GM23338 (cell line): ENCODE measurements at regions not wholly inside any gene's neighbourhood (a gene's known extent, or its start where the extent isn't known, plus 50 kb on each side); places are given as distances from the start of the nearest gene placed in this dataset.

Experiments used
- ATAC-seq: fragments of 200-7000 bp; cut with Tn5 transposase; 3 replicates; pipeline ENCODE4 v1.9.1; 2020
- DNase-seq: peaks from one replicate; pipeline ENCODE4 v3.0.0-alpha.2; 2015; ENCODE audit warnings: low spot score
- H2AFZ ChIP-seq: fragments of 200-600 bp; sonication (generic); 2 replicates; pipeline ENCODE4 v1.8.0; 2016; ENCODE audit warnings: antibody characterized with exemption, mild to moderate bottlenecking, moderate library complexity
- H3F3A ChIP-seq: fragments of 200-600 bp; sonication (generic); replicated peaks from 2 replicates; pipeline ENCODE4 v1.8.0; 2017; ENCODE audit warnings: antibody characterized with exemption, mixed run types, low read depth
- H3K27ac ChIP-seq: fragments of 200-600 bp; sonication (generic); 2 replicates; pipeline ENCODE4 v1.6.1; 2016; ENCODE audit warnings: low read depth
- H3K27me3 ChIP-seq: fragments of 200-600 bp; sonication (generic); 2 replicates; pipeline ENCODE4 v1.8.0; 2016; ENCODE audit warnings: mild to moderate bottlenecking, mixed run types, moderate library complexity; ENCODE audit not compliant: insufficient read depth
- H3K36me3 ChIP-seq: fragments of 200-600 bp; sonication (generic); 2 replicates; pipeline ENCODE4 v1.8.0; 2016; ENCODE audit warnings: mild to moderate bottlenecking; ENCODE audit not compliant: insufficient read depth
- H3K4me1 ChIP-seq: fragments of 200-600 bp; sonication (generic); 2 replicates; pipeline ENCODE4 v1.8.0; 2016; ENCODE audit warnings: mild to moderate bottlenecking, moderate library complexity; ENCODE audit not compliant: insufficient read depth
- H3K4me2 ChIP-seq: fragments of 200-600 bp; sonication (generic); 2 replicates; pipeline ENCODE4 v1.7.1; 2017; ENCODE audit warnings: mixed run types
- H3K4me3 ChIP-seq: fragments of 200-600 bp; sonication (generic); 2 replicates; pipeline ENCODE4 v1.6.1; 2016; ENCODE audit warnings: mixed run types
- H3K79me2 ChIP-seq: fragments of 200-600 bp; sonication (generic); replicated peaks from 2 replicates; pipeline ENCODE4 v1.8.0; 2017; ENCODE audit warnings: mild to moderate bottlenecking; ENCODE audit not compliant: insufficient read depth
- H3K9me2 ChIP-seq: fragments of 200-600 bp; sonication (generic); 2 replicates; pipeline ENCODE4 v1.8.0; 2017; ENCODE audit not compliant: insufficient read depth
- H4K20me1 ChIP-seq: fragments of 200-600 bp; sonication (generic); replicated peaks from 2 replicates; pipeline ENCODE4 v1.8.0; 2017; ENCODE audit warnings: mild to moderate bottlenecking; ENCODE audit not compliant: insufficient read depth
- H3K27ac Mint-ChIP-seq: 2 replicates; pipeline ENCODE4 v1.8.0; 2020; ENCODE audit warnings: inconsistent platforms, mild to moderate bottlenecking, moderate library complexity, mixed read lengths
- H3K27me3 Mint-ChIP-seq: 3 replicates; pipeline ENCODE4 v1.8.0; 2022; ENCODE audit warnings: low read depth, mild to moderate bottlenecking, moderate library complexity, mixed read lengths, inconsistent platforms; ENCODE audit not compliant: insufficient read depth, poor library complexity
- H3K36me3 Mint-ChIP-seq: 3 replicates; pipeline ENCODE4 v1.8.0; 2021; ENCODE audit warnings: low read depth, mild to moderate bottlenecking, inconsistent platforms, moderate library complexity, mixed read lengths
- H3K4me1 Mint-ChIP-seq: 3 replicates; pipeline ENCODE4 v1.8.0; 2020; ENCODE audit warnings: mild to moderate bottlenecking, inconsistent platforms, mixed read lengths
- H3K4me3 Mint-ChIP-seq: 3 replicates; pipeline ENCODE4 v1.8.0; 2021; ENCODE audit warnings: moderate library complexity, mild to moderate bottlenecking, inconsistent platforms, mixed read lengths
- H3K9me3 Mint-ChIP-seq: 3 replicates; pipeline ENCODE4 v1.8.0; 2020; ENCODE audit warnings: moderate library complexity, mild to moderate bottlenecking, inconsistent platforms, mixed read lengths
- CREB1 ChIP-seq: fragments of 250-450 bp; sonication (Bioruptor Pico); IDR thresholded peaks from 2 replicates; pipeline ENCODE4 v1.5.0; 2020; ENCODE audit warnings: low read depth, mild to moderate bottlenecking, moderate library complexity
- CTCF ChIP-seq, 2 experiments: fragments of 200-600 bp in 1 of 2; sonication (generic) in 1 of 2; conservative IDR thresholded peaks; 2 replicates each; pipeline versions ENCODE4 v1.5.1 to v1.6.1; 2016 to 2017; ENCODE audit warnings: antibody characterized with exemption in 2 of 2, low read depth in 2 of 2, mild to moderate bottlenecking in 2 of 2, moderate library complexity in 1 of 2
- ETS1 ChIP-seq: IDR thresholded peaks from 2 replicates; pipeline ENCODE4 v1.6.1; 2016; ENCODE audit warnings: antibody characterized with exemption
- EZH2 ChIP-seq: fragments of 200-600 bp; sonication (generic); IDR thresholded peaks from one replicate; pipeline ENCODE4 v1.8.0; 2017; ENCODE audit warnings: antibody characterized with exemption, mild to moderate bottlenecking, low read depth; ENCODE audit not compliant: unreplicated experiment
- EZH2phosphoT487 ChIP-seq: fragments of 200-600 bp; sonication (generic); IDR thresholded peaks from one replicate; pipeline ENCODE4 v1.8.1; 2018; ENCODE audit warnings: antibody characterized with exemption; ENCODE audit not compliant: unreplicated experiment
- JUNB ChIP-seq: IDR thresholded peaks from one replicate; pipeline ENCODE4 v1.6.1; 2016; ENCODE audit warnings: antibody characterized with exemption; ENCODE audit not compliant: unreplicated experiment
- NANOG ChIP-seq: IDR thresholded peaks from 2 replicates; pipeline ENCODE4 v1.6.1; 2016; ENCODE audit warnings: antibody characterized with exemption, borderline replicate concordance
- POLR2AphosphoS5 ChIP-seq: IDR thresholded peaks from 2 replicates; pipeline ENCODE4 v1.6.1; 2016; ENCODE audit warnings: antibody characterized with exemption, low read depth
- REST ChIP-seq: IDR thresholded peaks from one replicate; pipeline ENCODE4 v1.6.1; 2018; ENCODE audit warnings: antibody characterized with exemption; ENCODE audit not compliant: unreplicated experiment
- STAT1 ChIP-seq: IDR thresholded peaks from one replicate; pipeline ENCODE4 v1.6.1; 2016; ENCODE audit warnings: antibody characterized with exemption; ENCODE audit not compliant: unreplicated experiment
- ZNF114 ChIP-seq: fragments of 250-450 bp; sonication (Bioruptor Pico); IDR thresholded peaks from 2 replicates; pipeline ENCODE4 v1.5.0; 2020; ENCODE audit warnings: mild to moderate bottlenecking, moderate library complexity
- ZNF331 ChIP-seq: fragments of 250-450 bp; sonication (Bioruptor Pico); IDR thresholded peaks from 2 replicates; pipeline ENCODE4 v1.5.0; 2020; ENCODE audit warnings: low read depth, mild to moderate bottlenecking, moderate library complexity
- ZNF462 ChIP-seq: fragments of 250-450 bp; sonication (Bioruptor Pico); IDR thresholded peaks from 2 replicates; pipeline ENCODE4 v1.5.0; 2020; ENCODE audit warnings: mild to moderate bottlenecking, moderate library complexity

- Histone ChIP-seq H3K79me2 (no peaks in the 10 kb centered on the region), H3K27me3 (no peaks in the 10 kb centered on the region), H3K4me2 (no peak overlapping the region), H2AFZ (no peak overlapping the region), H3F3A (no peaks in the 10 kb centered on the region), H3K27ac (no peak overlapping the region), H3K9me2 (no peaks in the 10 kb centered on the region), H4K20me1 (no peaks in the 10 kb centered on the region), H3K4me3 (no peak overlapping the region), H3K4me1 (no peaks in the 10 kb centered on the region), H3K36me3 (no peaks in the 10 kb centered on the region)
- DNase-seq (no peak), ATAC-seq (no peak)
- TF ChIP-seq JUNB = no peak
- no peak for TF ChIP-seq ETS1
- no peak for TF ChIP-seq NANOG
- TF ChIP-seq EZH2phosphoT487 = no peak
- no peak for TF ChIP-seq CTCF (conservative IDR thresholded peaks at IDR 0.05; ENCODE audit: low read depth in 2 of 2)
- no peak for TF ChIP-seq REST
- TF ChIP-seq ZNF462 = no peak
- no peak for TF ChIP-seq CREB1 (CRISPR knock-in tag)
- TF ChIP-seq STAT1 = no peak
- no peak for TF ChIP-seq ZNF114
- no peak for TF ChIP-seq ZNF331 (CRISPR knock-in tag)
- TF ChIP-seq POLR2AphosphoS5 = no peak
- no peak for TF ChIP-seq EZH2
- Mint-ChIP-seq H3K4me1 (no peaks in the 10 kb centered on the region), H3K9me3 (peaks cover 91% of the 10 kb centered on the region), H3K27ac (no peak overlapping the region), H3K36me3 (peaks cover 22% of the 10 kb centered on the region), H3K27me3 (peaks cover 12% of the 10 kb centered on the region), H3K4me3 (no peak overlapping the region)
Observed at GRCh38 chr10:131439705-131440104, 128.2 kb upstream of the TCERG1L start.
